Tibial nerve (tissue), 4 donors: ENCODE measurements at regions not wholly inside any gene's neighbourhood (a gene's known extent, or its start where the extent isn't known, plus 50 kb on each side); places are given as distances from the start of the nearest gene placed in this dataset.

Experiments
- CTCF ChIP-seq, 5 experiments: fragments of 200-600 bp in 3 of 5; fragments of 450-650 bp in 2 of 5; sonication (generic) in 3 of 5; IDR thresholded peaks; one replicate each; pipeline ENCODE4 v1.5.1; 2016 to 2019; ENCODE audit warnings: antibody characterized with exemption in 5 of 5, mild to moderate bottlenecking in 3 of 5, moderate library complexity in 2 of 5
- EP300 ChIP-seq, 2 donors: sonication (generic); formaldehyde crosslinking; IDR thresholded peaks; one replicate each; pipeline ENCODE4 v1.6.1; 2017; ENCODE audit warnings: antibody characterized with exemption in 2 of 2, mild to moderate bottlenecking in 1 of 2

GRCh38 chr4:97411356-97411755, 731.9 kb downstream of the STPG2 start:
- TF ChIP-seq CTCF (IDR thresholded peaks at IDR 0.05) (no peak), EP300 (IDR thresholded peaks at IDR 0.05) (no peak)
